GM12892 (cell line): ENCODE measurements at regions not wholly inside any gene's neighbourhood (a gene's known extent, or its start where the extent isn't known, plus 50 kb on each side); places are given as distances from the start of the nearest gene placed in this dataset.
"Not testable (repeated sequence)": the region's sequence is repeated elsewhere in the genome, so short reads cannot be mapped to it uniquely, and the experiment has no call there.

Experiments used
- DNase-seq: peaks from one replicate; pipeline ENCODE4 v3.0.0; 2011; ENCODE audit not compliant: insufficient read length
- FAIRE-seq: peaks from 2 replicates; lab custom pipeline; 2011; peaks lifted over from hg19 to GRCh38; lab: Jason Lieb, UNC
- POLR2A ChIP-seq: IDR thresholded peaks from 2 replicates; pipeline ENCODE4 v1.6.1; 2011; ENCODE audit warnings: low read depth, low read length, control low read depth
- POLR2AphosphoS5 ChIP-seq: IDR thresholded peaks from 2 replicates; pipeline ENCODE4 v1.6.1; 2011; ENCODE audit warnings: low read depth, low read length, control low read depth
- TAF1 ChIP-seq: IDR thresholded peaks from 2 replicates; pipeline ENCODE4 v1.6.1; 2011; ENCODE audit warnings: low read depth, mild to moderate bottlenecking, control low read depth, low read length, borderline replicate concordance

- FAIRE-seq (no peak), DNase-seq (no peak)
- TF ChIP-seq POLR2AphosphoS5, result no peak
- TF ChIP-seq POLR2A, result no peak
- TF ChIP-seq TAF1, result no peak
Observed at GRCh38 chr18:75752740-75753263, 325.3 kb upstream of the SMIM21 start.

GRCh38 chr18:75745147-75745546 is 317.6 kb upstream of the SMIM21 start:
- TF ChIP-seq POLR2A, result no peak
- TF ChIP-seq TAF1, result no peak
- no peak for TF ChIP-seq POLR2AphosphoS5
- DNase-seq (no peak), FAIRE-seq (no peak)

- TF ChIP-seq POLR2A, result no peak
- TF ChIP-seq POLR2AphosphoS5, result no peak
- TF ChIP-seq TAF1, result no peak
- DNase-seq, result no peak
- no peak for FAIRE-seq
Observed at GRCh38 chr18:75742516-75742915, 315.0 kb upstream of the SMIM21 start.

GRCh38 chr18:75739682-75740081 is 312.2 kb upstream of the SMIM21 start:
- FAIRE-seq (no peak), DNase-seq (no peak)
- TF ChIP-seq POLR2A (no peak), POLR2AphosphoS5 (no peak), TAF1 (no peak)

- DNase-seq (no peak), FAIRE-seq (no peak)
- TF ChIP-seq POLR2A, result no peak
- no peak for TF ChIP-seq TAF1
- TF ChIP-seq POLR2AphosphoS5, result no peak
Observed at GRCh38 chr18:75735291-75735690, 307.8 kb upstream of the SMIM21 start.

GRCh38 chr18:75730249-75730648 is 302.7 kb upstream of the SMIM21 start:
- TF ChIP-seq POLR2A (no peak), POLR2AphosphoS5 (no peak)
- no peak for FAIRE-seq
- no peak for DNase-seq

GRCh38 chr18:75728621-75729020 is 301.1 kb upstream of the SMIM21 start:
- FAIRE-seq (no peak), DNase-seq (no peak)
- no peak for TF ChIP-seq POLR2AphosphoS5

- TF ChIP-seq POLR2A (no peak), POLR2AphosphoS5 (no peak), TAF1 (no peak)
- FAIRE-seq (no peak), DNase-seq (peak; percentile 5)
Observed at GRCh38 chr18:75727456-75727855, 300.0 kb upstream of the SMIM21 start.

GRCh38 chr18:75723521-75724340 is 296.2 kb upstream of the SMIM21 start:
- no peak for DNase-seq
- TF ChIP-seq POLR2A (no peak), TAF1 (no peak), POLR2AphosphoS5 (no peak)
- no peak for FAIRE-seq

- TF ChIP-seq POLR2A (no peak), POLR2AphosphoS5 (no peak), TAF1 (no peak)
- DNase-seq (no peak), FAIRE-seq (no peak)
Observed at GRCh38 chr18:75714766-75715165, 287.3 kb upstream of the SMIM21 start.

GRCh38 chr18:75712124-75712867 is 284.8 kb upstream of the SMIM21 start:
- FAIRE-seq, DNase-seq: not testable (repeated sequence)

- DNase-seq (no peak), FAIRE-seq (no peak)
- TF ChIP-seq POLR2A, result no peak
- no peak for TF ChIP-seq TAF1
- no peak for TF ChIP-seq POLR2AphosphoS5
Observed at GRCh38 chr18:75700561-75700960, 273.1 kb upstream of the SMIM21 start.

GRCh38 chr18:75698861-75699260 is 271.4 kb upstream of the SMIM21 start:
- DNase-seq (no peak), FAIRE-seq (no peak)
- TF ChIP-seq TAF1 (no peak), POLR2A (no peak)
